ENCODE measurements at regions not wholly inside any gene's neighbourhood (a gene's known extent, or its start where the extent isn't known, plus 50 kb on each side); places are given as distances from the start of the nearest gene placed in this dataset.

- no peaks in the 10 kb centered on the region for H3K36me3 ChIP-seq
- H3K27ac ChIP-seq, result no peak overlapping the region
- TF ChIP-seq Cebpa-rat (IDR thresholded peaks at IDR 0.05), result no peak
- no peaks in the 10 kb centered on the region for H3K27me3 ChIP-seq
- no peak overlapping the region for H3K4me3 ChIP-seq
- H3K9ac ChIP-seq, result no peak overlapping the region
- no peaks in the 10 kb centered on the region for H3K4me1 ChIP-seq
- no peak overlapping the region for H3K4me2 ChIP-seq
- H3K9me3 ChIP-seq, result no peaks in the 10 kb centered on the region
- H4K20me1 ChIP-seq, result no peaks in the 10 kb centered on the region
Observed at GRCh38 chr17:71247441-71248015, 873.3 kb upstream of the SOX9 start.

DNA sequence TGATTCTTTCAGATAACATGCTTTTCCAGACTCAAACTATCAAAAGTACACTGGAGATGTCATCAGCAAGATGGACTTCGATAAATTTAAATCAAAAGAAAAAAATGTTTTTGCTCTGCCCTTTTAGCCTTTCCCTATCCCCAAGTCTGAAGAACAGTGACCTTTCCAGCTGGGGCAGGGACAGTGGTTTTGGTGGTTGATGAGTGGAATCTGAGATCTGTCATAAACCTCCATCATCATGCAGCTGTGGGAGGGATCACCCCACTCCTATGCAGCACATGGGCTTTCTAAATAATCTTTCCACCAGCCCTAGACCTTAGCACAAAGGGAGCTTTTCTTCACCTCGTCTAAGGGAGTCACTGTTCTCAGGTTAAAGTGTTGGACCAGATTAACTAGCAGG is 869.5 kb upstream of the SOX9 start:
- Histone ChIP-seq H3K27ac (no peak overlapping the region), H3K4me3 (no peak overlapping the region), H3K9ac (no peak overlapping the region), H3K36me3 (no peaks in the 10 kb centered on the region), H3K4me2 (no peak overlapping the region), H3K4me1 (no peaks in the 10 kb centered on the region), H3K9me3 (no peaks in the 10 kb centered on the region), H3K27me3 (no peaks in the 10 kb centered on the region), H4K20me1 (no peaks in the 10 kb centered on the region)
- no peak for TF ChIP-seq Cebpa-rat (IDR thresholded peaks at IDR 0.05)

DNA sequence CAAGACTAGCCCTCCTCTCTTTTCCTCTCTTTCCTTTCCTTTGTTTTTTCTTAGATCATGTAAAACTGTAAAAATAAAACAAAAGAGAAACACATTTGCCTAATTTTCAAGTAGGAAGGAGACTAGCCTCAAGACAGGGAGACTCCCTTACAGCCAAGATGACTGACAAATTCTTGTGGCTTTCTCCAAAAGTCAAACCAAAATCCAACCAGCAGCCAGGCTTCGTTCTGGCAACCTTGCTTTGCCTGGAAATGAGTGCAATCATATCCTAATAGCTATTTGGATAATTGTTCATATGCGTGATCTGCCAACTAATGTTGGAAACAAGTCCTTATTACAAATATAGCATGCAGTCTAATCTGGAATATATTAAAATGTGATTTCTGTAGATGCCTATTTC is 868.9 kb upstream of the SOX9 start:
- Histone ChIP-seq H3K4me3 (no peak overlapping the region), H3K4me1 (no peaks in the 10 kb centered on the region), H3K27me3 (no peaks in the 10 kb centered on the region), H4K20me1 (no peaks in the 10 kb centered on the region), H3K4me2 (no peak overlapping the region), H3K27ac (no peak overlapping the region), H3K36me3 (no peaks in the 10 kb centered on the region), H3K9me3 (no peaks in the 10 kb centered on the region), H3K9ac (no peak overlapping the region)
- TF ChIP-seq Cebpa-rat (IDR thresholded peaks at IDR 0.05), result no peak

- no peak overlapping the region for H3K9ac ChIP-seq
- no peak overlapping the region for H3K4me3 ChIP-seq
- H3K27ac ChIP-seq, result no peak overlapping the region
- H3K27me3 ChIP-seq, result no peaks in the 10 kb centered on the region
- H3K36me3 ChIP-seq, result no peaks in the 10 kb centered on the region
- no peak for TF ChIP-seq Cebpa-rat (IDR thresholded peaks at IDR 0.05)
- no peaks in the 10 kb centered on the region for H4K20me1 ChIP-seq
- no peaks in the 10 kb centered on the region for H3K9me3 ChIP-seq
- H3K4me1 ChIP-seq, result no peaks in the 10 kb centered on the region
- H3K4me2 ChIP-seq, result no peak overlapping the region
Observed at GRCh38 chr17:71252436-71252835, 868.4 kb upstream of the SOX9 start.

GRCh38 chr17:71257096-71257495 is 863.7 kb upstream of the SOX9 start:
- Histone ChIP-seq H3K27ac (no peak overlapping the region), H3K9me3 (no peaks in the 10 kb centered on the region)
- no peak for TF ChIP-seq Cebpa-rat (IDR thresholded peaks at IDR 0.05)

GRCh38 chr17:71260366-71260940 is 860.4 kb upstream of the SOX9 start:
- Histone ChIP-seq H3K27me3 (no peaks in the 10 kb centered on the region), H3K9ac (no peak overlapping the region), H3K36me3 (no peaks in the 10 kb centered on the region), H3K27ac (no peak overlapping the region), H3K9me3 (no peaks in the 10 kb centered on the region), H3K4me3 (no peak overlapping the region), H4K20me1 (no peaks in the 10 kb centered on the region), H3K4me1 (no peaks in the 10 kb centered on the region), H3K4me2 (no peak overlapping the region)
- no peak for TF ChIP-seq Cebpa-rat (IDR thresholded peaks at IDR 0.05)

More at GRCh38 chr17:71257096-71257495, 863.7 kb upstream of the SOX9 start:
- Histone ChIP-seq H3K4me3 (no peak overlapping the region), H3K36me3 (no peaks in the 10 kb centered on the region), H3K9ac (no peak overlapping the region), H3K4me1 (no peaks in the 10 kb centered on the region), H3K4me2 (no peak overlapping the region), H4K20me1 (no peaks in the 10 kb centered on the region), H3K27me3 (no peaks in the 10 kb centered on the region)

- H3K9ac ChIP-seq, result no peak overlapping the region
Observed at GRCh38 chr17:71262586-71262985, 858.2 kb upstream of the SOX9 start.

DNA sequence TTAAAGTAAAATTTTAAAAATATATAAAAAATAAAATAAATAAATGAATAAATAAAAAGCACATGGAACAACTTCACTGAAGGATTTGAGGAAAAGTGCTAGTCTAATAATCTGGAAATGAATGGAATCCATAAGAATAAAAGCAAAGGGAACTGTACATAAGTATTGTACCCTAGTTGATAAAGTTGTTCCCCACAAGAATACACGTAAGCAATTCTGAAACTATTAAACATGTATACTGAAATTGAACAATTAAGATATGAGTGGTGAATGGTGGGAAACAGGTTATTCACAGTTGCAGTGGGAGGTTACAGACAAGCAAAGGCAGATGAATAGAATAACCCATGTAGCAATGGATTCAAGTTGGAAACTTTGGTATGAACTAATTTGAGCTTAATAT is 853.2 kb upstream of the SOX9 start:
- H3K9me3 ChIP-seq, result peaks cover 29% of the 10 kb centered on the region
- H3K27ac ChIP-seq, result no peak overlapping the region
- no peaks in the 10 kb centered on the region for H3K27me3 ChIP-seq
- no peaks in the 10 kb centered on the region for H4K20me1 ChIP-seq
- H3K36me3 ChIP-seq, result no peaks in the 10 kb centered on the region
- no peaks in the 10 kb centered on the region for H3K4me1 ChIP-seq
- H3K9ac ChIP-seq, result no peak overlapping the region
- no peak overlapping the region for H3K4me2 ChIP-seq
- no peak overlapping the region for H3K4me3 ChIP-seq
- TF ChIP-seq Cebpa-rat (IDR thresholded peaks at IDR 0.05), result no peak

More at GRCh38 chr17:71262586-71262985, 858.2 kb upstream of the SOX9 start:
- Histone ChIP-seq H4K20me1 (no peaks in the 10 kb centered on the region), H3K27ac (no peak overlapping the region), H3K4me1 (no peaks in the 10 kb centered on the region), H3K4me2 (no peak overlapping the region), H3K27me3 (no peaks in the 10 kb centered on the region), H3K36me3 (no peaks in the 10 kb centered on the region), H3K4me3 (no peak overlapping the region), H3K9me3 (peaks cover 20% of the 10 kb centered on the region)
- TF ChIP-seq Cebpa-rat (IDR thresholded peaks at IDR 0.05), result no peak

- Histone ChIP-seq H4K20me1 (no peaks in the 10 kb centered on the region), H3K4me3 (no peak overlapping the region), H3K9ac (no peak overlapping the region), H3K27me3 (no peaks in the 10 kb centered on the region), H3K9me3 (peaks cover 29% of the 10 kb centered on the region), H3K4me1 (no peaks in the 10 kb centered on the region), H3K27ac (no peak overlapping the region), H3K36me3 (no peaks in the 10 kb centered on the region), H3K4me2 (no peak overlapping the region)
- no peak for TF ChIP-seq Cebpa-rat (IDR thresholded peaks at IDR 0.05)
Observed at GRCh38 chr17:71269201-71269600, 851.6 kb upstream of the SOX9 start.

- Histone ChIP-seq H3K4me3 (no peak overlapping the region), H4K20me1 (no peaks in the 10 kb centered on the region), H3K36me3 (no peaks in the 10 kb centered on the region), H3K27me3 (no peaks in the 10 kb centered on the region), H3K27ac (no peak overlapping the region), H3K4me2 (no peak overlapping the region), H3K9ac (no peak overlapping the region), H3K4me1 (no peaks in the 10 kb centered on the region), H3K9me3 (0 out of 2 replicates have a peak, but pooled peaks cover 2% of the 10 kb centered on the region)
- TF ChIP-seq Cebpa-rat (IDR thresholded peaks at IDR 0.05), result no peak
Observed at GRCh38 chr17:71273441-71273840, 847.4 kb upstream of the SOX9 start.

DNA sequence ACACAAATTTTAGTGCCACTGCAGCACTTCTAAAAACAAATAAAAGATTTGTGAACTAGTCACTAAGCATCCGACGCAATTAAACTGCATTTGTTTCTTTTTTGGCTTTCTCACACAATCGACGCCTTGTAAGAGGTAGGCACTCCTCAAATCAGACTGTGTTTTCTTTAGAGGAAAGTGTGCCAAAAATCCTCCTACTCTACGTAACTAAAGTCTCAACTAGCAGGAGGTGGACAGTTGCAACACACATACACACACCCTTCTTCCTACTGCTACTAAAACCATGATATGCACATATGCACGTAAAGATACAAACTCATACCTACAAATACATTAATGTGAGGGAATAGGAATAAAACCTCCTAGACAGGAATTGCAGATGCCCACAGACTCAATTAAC is 844.7 kb upstream of the SOX9 start:
- Histone ChIP-seq H3K4me1 (no peaks in the 10 kb centered on the region), H4K20me1 (no peaks in the 10 kb centered on the region), H3K4me3 (no peak overlapping the region), H3K27me3 (no peaks in the 10 kb centered on the region), H3K27ac (no peak overlapping the region), H3K9me3 (no peaks in the 10 kb centered on the region), H3K4me2 (no peak overlapping the region), H3K36me3 (no peaks in the 10 kb centered on the region), H3K9ac (no peak overlapping the region)
- no peak for TF ChIP-seq Cebpa-rat (IDR thresholded peaks at IDR 0.05)
